WERI-Rb-1 (cell line): ENCODE measurements at regions not wholly inside any gene's neighbourhood (a gene's known extent, or its start where the extent isn't known, plus 50 kb on each side); places are given as distances from the start of the nearest gene placed in this dataset.
"Not testable (repeated sequence)": the region's sequence is repeated elsewhere in the genome, so short reads cannot be mapped to it uniquely, and the experiment has no call there.

Experiments used
- DNase-seq: peaks from one replicate; pipeline ENCODE4 v3.0.0-alpha.2; 2020
- H3K27ac ChIP-seq: fragments of 250-450 bp; sonication (Bioruptor Pico); 2 replicates; pipeline ENCODE4 v1.5.1; 2020; ENCODE audit warnings: mild to moderate bottlenecking, moderate library complexity
- H3K27me3 ChIP-seq: fragments of 250-450 bp; sonication (Bioruptor Pico); 2 replicates; pipeline ENCODE4 v1.5.1; 2021; ENCODE audit warnings: mild to moderate bottlenecking, low read depth, moderate library complexity; ENCODE audit not compliant: insufficient read depth, severe bottlenecking
- H3K36me3 ChIP-seq: fragments of 250-450 bp; sonication (Bioruptor Pico); 2 replicates; pipeline ENCODE4 v1.5.1; 2020; ENCODE audit warnings: mild to moderate bottlenecking, moderate library complexity
- H3K4me3 ChIP-seq: 2 replicates; pipeline ENCODE4 v1.5.1; 2011; ENCODE audit warnings: low read depth, mild to moderate bottlenecking, control low read depth, low read length
- H3K9me3 ChIP-seq: fragments of 250-450 bp; sonication (Bioruptor Pico); 2 replicates; pipeline ENCODE4 v1.5.1; 2021; ENCODE audit warnings: mild to moderate bottlenecking, moderate library complexity; ENCODE audit not compliant: severe bottlenecking
- CTCF ChIP-seq: IDR thresholded peaks from 2 replicates; pipeline ENCODE4 v1.5.1; 2011; ENCODE audit warnings: low read depth, mild to moderate bottlenecking, control low read depth, inconsistent platforms, low read length

GRCh38 chr9:88833946-88834345, 157.3 kb upstream of the S1PR3 start:
- no peaks in the 10 kb centered on the region for H3K36me3 ChIP-seq
- DNase-seq = no peak
- H3K4me3 ChIP-seq = no peak overlapping the region
- no peaks in the 10 kb centered on the region for H3K9me3 ChIP-seq
- H3K27me3 ChIP-seq = no peaks in the 10 kb centered on the region
- H3K27ac ChIP-seq = no peak overlapping the region
- no peak for TF ChIP-seq CTCF

- TF ChIP-seq CTCF = no peak
- no peaks in the 10 kb centered on the region for H3K36me3 ChIP-seq
- DNase-seq = no peak
- H3K27me3 ChIP-seq = no peaks in the 10 kb centered on the region
- no peak overlapping the region for H3K4me3 ChIP-seq
- no peaks in the 10 kb centered on the region for H3K9me3 ChIP-seq
- H3K27ac ChIP-seq = no peak overlapping the region
Observed at GRCh38 chr9:88835038-88835466, 156.2 kb upstream of the S1PR3 start.

GRCh38 chr9:88835772-88836171, 155.5 kb upstream of the S1PR3 start:
- Histone ChIP-seq H3K27ac (no peak overlapping the region), H3K4me3 (no peak overlapping the region), H3K27me3 (no peaks in the 10 kb centered on the region), H3K36me3 (no peaks in the 10 kb centered on the region), H3K9me3 (no peaks in the 10 kb centered on the region)
- TF ChIP-seq CTCF = no peak
- no peak for DNase-seq

GRCh38 chr9:88837731-88838130, 153.5 kb upstream of the S1PR3 start:
- no peak for TF ChIP-seq CTCF
- Histone ChIP-seq H3K9me3 (no peaks in the 10 kb centered on the region), H3K36me3 (no peaks in the 10 kb centered on the region), H3K27ac (no peak overlapping the region), H3K27me3 (no peaks in the 10 kb centered on the region), H3K4me3 (no peak overlapping the region)
- DNase-seq = no peak

GRCh38 chr9:88849878-88850277, 141.4 kb upstream of the S1PR3 start:
- not testable (repeated sequence) for H3K27ac ChIP-seq, H3K36me3 ChIP-seq, H3K27me3 ChIP-seq, H3K4me3 ChIP-seq, H3K9me3 ChIP-seq, DNase-seq

- DNase-seq = no peak
- H3K27ac ChIP-seq = no peak overlapping the region
Observed at GRCh38 chr9:88852794-88853193, 138.5 kb upstream of the S1PR3 start.

More at GRCh38 chr9:88852794-88853193, 138.5 kb upstream of the S1PR3 start:
- Histone ChIP-seq H3K36me3 (no peaks in the 10 kb centered on the region), H3K27me3 (no peaks in the 10 kb centered on the region), H3K4me3 (no peak overlapping the region), H3K9me3 (no peaks in the 10 kb centered on the region)
- no peak for TF ChIP-seq CTCF
